OCI-LY1 (cell line): ENCODE measurements at regions not wholly inside any gene's neighbourhood (a gene's known extent, or its start where the extent isn't known, plus 50 kb on each side); places are given as distances from the start of the nearest gene placed in this dataset.

Experiments
- EZH2 ChIP-seq: fragments of 200-600 bp; sonication (generic), shearing (Covaris generic); IDR thresholded peaks from 2 replicates; pipeline ENCODE4 v1.8.0; 2017; ENCODE audit warnings: borderline replicate concordance, mixed run types, mild to moderate bottlenecking, antibody characterized with exemption, low read length, moderate library complexity, mixed read lengths
- TF ChIP-seq, protein P1 (sequence below): fragments of 200-600 bp; sonication (generic), shearing (Covaris generic); IDR thresholded peaks from 2 replicates; pipeline ENCODE4 v1.5.1; 2017; ENCODE audit warnings: mild to moderate bottlenecking, antibody characterized with exemption, low read length, moderate library complexity, mixed read lengths

DNA sequence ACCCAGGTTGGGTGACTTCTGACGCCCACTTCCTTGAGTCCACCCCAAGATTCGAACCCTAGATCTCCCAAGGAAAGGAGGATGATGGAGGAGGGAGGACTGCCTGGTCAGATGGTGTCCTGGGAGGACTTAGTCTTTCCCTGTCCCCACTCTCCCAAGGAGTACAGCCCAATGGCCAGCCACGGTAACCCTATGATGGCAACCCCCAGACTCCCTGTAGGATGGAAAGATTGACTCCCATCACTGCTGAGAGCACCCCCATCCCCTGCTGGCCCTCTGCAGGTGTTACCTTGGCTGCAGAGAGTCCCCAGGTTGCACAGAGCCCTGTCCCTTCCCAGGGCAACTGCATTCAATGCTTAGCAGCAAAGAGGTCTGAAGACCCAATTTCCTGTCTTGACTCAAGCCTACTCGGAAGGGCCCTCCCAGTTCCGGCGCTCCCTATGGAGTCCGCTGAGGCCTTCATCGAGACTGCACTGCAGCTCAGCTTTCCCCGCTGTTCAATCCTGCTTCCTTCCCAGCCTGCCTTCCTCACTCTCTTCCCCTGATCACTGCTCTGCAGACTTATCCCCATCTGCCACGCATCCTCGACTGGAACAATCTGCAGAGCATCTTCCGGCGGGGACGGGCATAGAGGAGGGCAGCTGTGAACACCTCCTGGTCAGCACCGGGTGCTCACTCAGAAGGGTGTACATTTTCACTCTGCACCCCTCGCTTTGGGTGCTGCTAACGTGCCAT lies 50.8 kb upstream of the OCM2 start:
- TF ChIP-seq, protein P1, sequence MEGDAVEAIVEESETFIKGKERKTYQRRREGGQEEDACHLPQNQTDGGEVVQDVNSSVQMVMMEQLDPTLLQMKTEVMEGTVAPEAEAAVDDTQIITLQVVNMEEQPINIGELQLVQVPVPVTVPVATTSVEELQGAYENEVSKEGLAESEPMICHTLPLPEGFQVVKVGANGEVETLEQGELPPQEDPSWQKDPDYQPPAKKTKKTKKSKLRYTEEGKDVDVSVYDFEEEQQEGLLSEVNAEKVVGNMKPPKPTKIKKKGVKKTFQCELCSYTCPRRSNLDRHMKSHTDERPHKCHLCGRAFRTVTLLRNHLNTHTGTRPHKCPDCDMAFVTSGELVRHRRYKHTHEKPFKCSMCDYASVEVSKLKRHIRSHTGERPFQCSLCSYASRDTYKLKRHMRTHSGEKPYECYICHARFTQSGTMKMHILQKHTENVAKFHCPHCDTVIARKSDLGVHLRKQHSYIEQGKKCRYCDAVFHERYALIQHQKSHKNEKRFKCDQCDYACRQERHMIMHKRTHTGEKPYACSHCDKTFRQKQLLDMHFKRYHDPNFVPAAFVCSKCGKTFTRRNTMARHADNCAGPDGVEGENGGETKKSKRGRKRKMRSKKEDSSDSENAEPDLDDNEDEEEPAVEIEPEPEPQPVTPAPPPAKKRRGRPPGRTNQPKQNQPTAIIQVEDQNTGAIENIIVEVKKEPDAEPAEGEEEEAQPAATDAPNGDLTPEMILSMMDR: no peak
- no peak for TF ChIP-seq EZH2
